Natural killer cell (primary cell): ENCODE measurements at regions not wholly inside any gene's neighbourhood (a gene's known extent, or its start where the extent isn't known, plus 50 kb on each side); places are given as distances from the start of the nearest gene placed in this dataset.

Experiments
- ATAC-seq, 3 donors: fragments of 150-1000 bp in 2 of 3; fragments of 200-7000 bp in 1 of 3; cut with Tn5 transposase; 1 replicate in 1 of 3; 2 replicates in 2 of 3; pipeline ENCODE4 v1.10.0; 2021; ENCODE audit warnings: mild to moderate bottlenecking in 2 of 3, moderate library complexity in 2 of 3
- DNase-seq, 2 donors: peaks; one replicate each; pipeline versions ENCODE4 v3.0.0 to v3.0.0-alpha.2; 2013 to 2021; ENCODE audit warnings: mixed read lengths in 1 of 2
- H3K27ac ChIP-seq: one replicate; pipeline ENCODE4 v1.5.1; 2013; ENCODE audit warnings: mild to moderate bottlenecking, low read length
- H3K27me3 ChIP-seq: one replicate; pipeline ENCODE4 v1.6.1; 2013; ENCODE audit warnings: low read length; ENCODE audit not compliant: control insufficient read depth, insufficient read depth
- H3K36me3 ChIP-seq: one replicate; pipeline ENCODE4 v1.6.1; 2013; ENCODE audit warnings: low read length; ENCODE audit not compliant: control insufficient read depth, insufficient read depth
- H3K4me1 ChIP-seq: one replicate; pipeline ENCODE4 v1.6.1; 2013; ENCODE audit warnings: low read length; ENCODE audit not compliant: control insufficient read depth, insufficient read depth
- H3K4me3 ChIP-seq: one replicate; pipeline ENCODE4 v1.5.1; 2013; ENCODE audit warnings: low read length
- H3K9me3 ChIP-seq: one replicate; pipeline ENCODE4 v1.6.1; 2013; ENCODE audit warnings: low read length; ENCODE audit not compliant: control insufficient read depth, insufficient read depth
- H3K27ac Mint-ChIP-seq, 2 donors: one replicate each; pipeline ENCODE4 v1.8.0; 2022; ENCODE audit warnings: mild to moderate bottlenecking in 2 of 2, mixed read lengths in 2 of 2, moderate library complexity in 1 of 2
- H3K27me3 Mint-ChIP-seq, 2 donors: one replicate each; pipeline ENCODE4 v1.8.0; 2022; ENCODE audit warnings: low read depth in 2 of 2, mixed read lengths in 2 of 2
- H3K36me3 Mint-ChIP-seq: one replicate; pipeline ENCODE4 v1.8.0; 2022; ENCODE audit warnings: mixed read lengths
- H3K4me1 Mint-ChIP-seq, 2 donors: one replicate each; pipeline ENCODE4 v1.8.0; 2022; ENCODE audit warnings: mixed read lengths in 2 of 2
- H3K4me3 Mint-ChIP-seq: one replicate; pipeline ENCODE4 v1.8.0; 2022; ENCODE audit warnings: mild to moderate bottlenecking, moderate library complexity, mixed read lengths
- H3K9me3 Mint-ChIP-seq, 2 donors: one replicate each; pipeline ENCODE4 v1.8.0; 2022; ENCODE audit warnings: mixed read lengths in 2 of 2
- CTCF ChIP-seq: fragments of 200-600 bp; IDR thresholded peaks from one replicate; pipeline ENCODE4 v1.8.0; 2022; ENCODE audit warnings: antibody characterized with exemption
- WGBS: methylation state at CpG from one replicate; pipeline ENCODE4 v1.1.7; 2013; ENCODE audit warnings: missing lambda C conversion rate; ENCODE audit not compliant: insufficient coverage; 5-methylcytosine and 5-hydroxymethylcytosine counted together
- intact Hi-C: fragments of 100-400 bp; cut with micrococcal nuclease; formaldehyde crosslinking; loops from one replicate; pipeline ENCODE4 v1.14.2; 2022

GRCh38 chr3:65149877-65150276 lies 462.1 kb upstream of the ADAMTS9 start:
- H3K27me3 ChIP-seq = no peaks in the 10 kb centered on the region
- H3K4me3 Mint-ChIP-seq = no peak overlapping the region
- TF ChIP-seq CTCF = no peak
- no peaks in the 10 kb centered on the region for H3K36me3 ChIP-seq
- H3K9me3 ChIP-seq = no peaks in the 10 kb centered on the region
- no CpG with 5 or more reads among the region's 1 CpG for WGBS
- peaks cover 4 to 14% of the 10 kb centered on the region in 2 donors for H3K9me3 Mint-ChIP-seq
- no peak overlapping the region for H3K27ac Mint-ChIP-seq
- H3K4me3 ChIP-seq = no peak overlapping the region
- ATAC-seq (no peak), DNase-seq (no peak)
- no peaks in the 10 kb centered on the region for H3K27me3 Mint-ChIP-seq
- no peak overlapping the region for H3K27ac ChIP-seq
- H3K4me1 ChIP-seq = no peaks in the 10 kb centered on the region
- no peaks in the 10 kb centered on the region for H3K4me1 Mint-ChIP-seq
- no peaks in the 10 kb centered on the region for H3K36me3 Mint-ChIP-seq
- intact Hi-C loops = no loop called here

DNA sequence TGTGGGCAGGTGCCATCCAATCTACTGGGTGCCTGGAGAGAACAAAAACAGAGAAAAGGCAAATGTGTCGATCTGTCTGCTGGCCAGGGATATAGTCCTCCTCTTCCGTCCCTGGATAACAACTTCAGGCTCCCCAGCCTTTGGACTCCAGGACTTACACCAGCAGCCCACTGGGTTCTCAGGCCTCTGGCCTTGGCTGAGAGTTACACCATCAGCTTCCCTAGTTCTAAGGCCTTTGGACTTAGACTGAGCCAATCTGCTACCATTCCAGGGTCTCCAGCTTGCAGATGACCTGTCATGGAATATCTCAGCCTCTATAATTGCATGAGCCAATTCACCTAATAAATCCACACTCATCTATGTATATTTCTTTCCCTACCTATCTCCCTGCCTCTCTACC lies 460.9 kb upstream of the ADAMTS9 start:
- Mint-ChIP-seq H3K9me3 (peaks cover 4 to 16% of the 10 kb centered on the region in 2 donors), H3K4me1 (no peaks in the 10 kb centered on the region), H3K27me3 (no peaks in the 10 kb centered on the region), H3K36me3 (no peaks in the 10 kb centered on the region), H3K27ac (no peak overlapping the region), H3K4me3 (no peak overlapping the region)
- ATAC-seq (no peak), DNase-seq (no peak)
- Histone ChIP-seq H3K27me3 (no peaks in the 10 kb centered on the region), H3K27ac (no peak overlapping the region), H3K36me3 (no peaks in the 10 kb centered on the region), H3K9me3 (no peaks in the 10 kb centered on the region), H3K4me3 (no peak overlapping the region), H3K4me1 (no peaks in the 10 kb centered on the region)
- intact Hi-C loops = no loop called here
- no peak for TF ChIP-seq CTCF
- WGBS = 84% methylated on average over 2 of the region's 2 CpGs

DNA sequence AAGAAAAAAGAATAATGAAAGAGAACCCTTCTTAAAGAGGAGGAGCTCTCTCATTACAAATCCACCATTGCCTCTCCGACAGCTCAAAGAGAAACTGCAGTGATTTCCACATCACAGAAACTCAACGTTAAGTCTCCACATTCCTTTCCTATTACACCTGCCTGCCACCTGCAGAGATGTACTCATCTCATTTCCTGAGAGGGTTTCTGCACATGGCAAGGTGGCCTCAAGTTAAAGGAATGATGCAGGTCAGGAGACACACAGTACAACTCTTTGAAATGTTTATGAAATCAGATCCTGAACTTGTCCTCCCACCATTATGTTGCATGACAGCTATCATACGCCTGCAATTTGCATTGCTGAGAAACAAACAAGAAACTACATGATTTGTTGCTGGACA lies 458.4 kb upstream of the ADAMTS9 start:
- Mint-ChIP-seq H3K27ac (no peak overlapping the region), H3K36me3 (no peaks in the 10 kb centered on the region), H3K27me3 (no peaks in the 10 kb centered on the region), H3K9me3 (peaks cover 4 to 16% of the 10 kb centered on the region in 2 donors), H3K4me1 (no peaks in the 10 kb centered on the region), H3K4me3 (no peak overlapping the region)
- ATAC-seq = no peak
- H3K4me1 ChIP-seq = no peaks in the 10 kb centered on the region
- 78% methylated on average over 3 of the region's 3 CpGs for WGBS
- DNase-seq = no peak
- H3K36me3 ChIP-seq = no peaks in the 10 kb centered on the region
- TF ChIP-seq CTCF = no peak
- H3K27ac ChIP-seq = no peak overlapping the region
- H3K9me3 ChIP-seq = no peaks in the 10 kb centered on the region
- H3K4me3 ChIP-seq = no peak overlapping the region
- intact Hi-C loops = no loop called here
- H3K27me3 ChIP-seq = no peaks in the 10 kb centered on the region

DNA sequence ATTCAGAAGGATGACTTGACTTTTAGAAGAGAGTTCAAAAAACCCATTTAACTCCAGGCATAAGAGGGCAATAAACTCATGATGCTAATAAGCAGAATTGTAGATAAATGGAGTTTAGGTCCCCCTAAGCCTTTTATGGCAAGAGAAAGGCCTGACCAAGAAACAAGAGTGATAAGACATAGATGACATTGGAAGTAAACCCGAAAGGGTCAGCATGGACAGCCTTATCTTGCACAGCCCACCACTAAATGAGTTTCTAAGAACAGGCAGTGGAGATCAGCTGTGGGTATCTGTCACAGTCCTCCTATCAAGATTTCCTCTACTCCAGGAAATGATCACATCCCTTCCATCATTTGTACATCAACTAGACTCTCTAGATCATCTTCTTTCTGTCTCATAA lies 457.9 kb upstream of the ADAMTS9 start:
- 82% methylated on average over 1 of the region's 1 CpG for WGBS
- H3K4me3 ChIP-seq = no peak overlapping the region
- H3K9me3 ChIP-seq = no peaks in the 10 kb centered on the region
- ATAC-seq = no peak
- Mint-ChIP-seq H3K27ac (no peak overlapping the region), H3K36me3 (no peaks in the 10 kb centered on the region), H3K4me1 (no peaks in the 10 kb centered on the region), H3K9me3 (peaks cover 2 to 12% of the 10 kb centered on the region in 2 donors), H3K4me3 (no peak overlapping the region), H3K27me3 (no peaks in the 10 kb centered on the region)
- H3K36me3 ChIP-seq = no peaks in the 10 kb centered on the region
- no peak for TF ChIP-seq CTCF
- H3K4me1 ChIP-seq = no peaks in the 10 kb centered on the region
- intact Hi-C loops = no loop called here
- no peak overlapping the region for H3K27ac ChIP-seq
- H3K27me3 ChIP-seq = no peaks in the 10 kb centered on the region
- no peak for DNase-seq
